ENCODE measurements at regions not wholly inside any gene's neighbourhood (a gene's known extent, or its start where the extent isn't known, plus 50 kb on each side); places are given as distances from the start of the nearest gene placed in this dataset.
A peak's percentile ranks its signal among the peaks of the same experiment; 100 is the strongest.
"Not testable (repeated sequence)": the region's sequence is repeated elsewhere in the genome, so short reads cannot be mapped to it uniquely, and the experiment has no call there.

- DNase-seq (ENCODE audit: low read depth in 4 of 4, low spot score in 3 of 4) = no peak
Measured at GRCh38 chr2:18959952-18960717, 370.8 kb upstream of the NT5C1B start.

GRCh38 chr2:18959200-18959599 lies 369.8 kb upstream of the NT5C1B start:
- no peak for DNase-seq (ENCODE audit: low read depth in 4 of 4, low spot score in 3 of 4)

GRCh38 chr2:18957909-18958308 lies 368.5 kb upstream of the NT5C1B start:
- DNase-seq (ENCODE audit: low read depth in 4 of 4, low spot score in 3 of 4) = no peak

GRCh38 chr2:18950361-18950851 lies 361.0 kb upstream of the NT5C1B start:
- peak in 1 of 4 donors; percentile 11 for DNase-seq (ENCODE audit: low read depth in 4 of 4, low spot score in 3 of 4)

GRCh38 chr2:18949871-18950270 lies 360.5 kb upstream of the NT5C1B start:
- DNase-seq (ENCODE audit: low read depth in 4 of 4, low spot score in 3 of 4) = no peak

GRCh38 chr2:18940184-18940583 lies 350.8 kb upstream of the NT5C1B start:
- DNase-seq (ENCODE audit: low read depth in 4 of 4, low spot score in 3 of 4) = no peak

GRCh38 chr2:18939740-18940139 lies 350.4 kb upstream of the NT5C1B start:
- DNase-seq (ENCODE audit: low read depth in 4 of 4, low spot score in 3 of 4) = not testable (repeated sequence)

GRCh38 chr2:18934886-18935285 lies 345.5 kb upstream of the NT5C1B start:
- no peak for DNase-seq (ENCODE audit: low read depth in 4 of 4, low spot score in 3 of 4)

- no peak for DNase-seq (ENCODE audit: low read depth in 4 of 4, low spot score in 3 of 4)
Measured at GRCh38 chr2:18932853-18933252, 343.5 kb upstream of the NT5C1B start.

- no peak for DNase-seq (ENCODE audit: low read depth in 4 of 4, low spot score in 3 of 4)
Measured at GRCh38 chr2:18930971-18931370, 341.6 kb upstream of the NT5C1B start.

- no peak for DNase-seq (ENCODE audit: low read depth in 4 of 4, low spot score in 3 of 4)
Measured at GRCh38 chr2:18927525-18928232, 338.3 kb upstream of the NT5C1B start.

- DNase-seq (ENCODE audit: low read depth in 4 of 4, low spot score in 3 of 4) = no peak
Measured at GRCh38 chr2:18926631-18927524, 337.5 kb upstream of the NT5C1B start.

- DNase-seq (ENCODE audit: low read depth in 4 of 4, low spot score in 3 of 4) = no peak
Measured at GRCh38 chr2:18925296-18925695, 335.9 kb upstream of the NT5C1B start.

GRCh38 chr2:18924886-18925285 lies 335.5 kb upstream of the NT5C1B start:
- no peak for DNase-seq (ENCODE audit: low read depth in 4 of 4, low spot score in 3 of 4)

GRCh38 chr2:18924386-18924785 lies 335.0 kb upstream of the NT5C1B start:
- DNase-seq (ENCODE audit: low read depth in 4 of 4, low spot score in 3 of 4) = no peak

- DNase-seq (ENCODE audit: low read depth in 4 of 4, low spot score in 3 of 4) = no peak
Measured at GRCh38 chr2:18922276-18922675, 332.9 kb upstream of the NT5C1B start.

GRCh38 chr2:18918280-18918679 lies 328.9 kb upstream of the NT5C1B start:
- DNase-seq (ENCODE audit: low read depth in 4 of 4, low spot score in 3 of 4) = no peak

GRCh38 chr2:18915227-18915626 lies 325.9 kb upstream of the NT5C1B start:
- DNase-seq (ENCODE audit: low read depth in 4 of 4, low spot score in 3 of 4) = no peak

GRCh38 chr2:18913512-18913911 lies 324.1 kb upstream of the NT5C1B start:
- DNase-seq (ENCODE audit: low read depth in 4 of 4, low spot score in 3 of 4) = no peak

GRCh38 chr2:18912225-18912888 lies 323.0 kb upstream of the NT5C1B start:
- no peak for DNase-seq (ENCODE audit: low read depth in 4 of 4, low spot score in 3 of 4)
